GM12872 (cell line): ENCODE measurements at regions not wholly inside any gene's neighbourhood (a gene's known extent, or its start where the extent isn't known, plus 50 kb on each side); places are given as distances from the start of the nearest gene placed in this dataset.

ENCODE experiments used
- TF ChIP-seq, protein P1 (sequence below): IDR thresholded peaks from 3 replicates; pipeline ENCODE4 v1.5.1; 2011; ENCODE audit warnings: low read depth, mild to moderate bottlenecking, low read length, moderate library complexity; ENCODE audit not compliant: insufficient read depth

DNA sequence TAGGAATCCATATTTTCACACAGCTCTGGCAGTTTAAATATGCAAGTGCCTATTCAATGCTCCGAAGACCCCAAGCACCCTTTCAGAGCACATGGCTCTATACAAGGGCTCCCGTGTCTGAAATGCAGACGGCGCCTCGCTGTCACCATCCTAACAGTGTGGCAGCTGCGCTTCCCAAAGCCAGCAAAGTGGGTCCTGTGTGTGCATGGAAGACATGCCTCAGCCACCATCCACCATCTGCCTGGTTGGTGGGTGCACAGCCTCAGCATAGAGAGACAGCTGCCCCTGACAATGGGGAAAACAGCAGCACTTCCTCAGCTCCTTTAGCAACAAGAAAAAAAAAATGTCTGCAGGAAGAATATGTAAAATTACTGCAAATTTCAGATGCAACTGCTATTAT, 218.1 kb downstream of the SP3 start:
- TF ChIP-seq, protein P1, sequence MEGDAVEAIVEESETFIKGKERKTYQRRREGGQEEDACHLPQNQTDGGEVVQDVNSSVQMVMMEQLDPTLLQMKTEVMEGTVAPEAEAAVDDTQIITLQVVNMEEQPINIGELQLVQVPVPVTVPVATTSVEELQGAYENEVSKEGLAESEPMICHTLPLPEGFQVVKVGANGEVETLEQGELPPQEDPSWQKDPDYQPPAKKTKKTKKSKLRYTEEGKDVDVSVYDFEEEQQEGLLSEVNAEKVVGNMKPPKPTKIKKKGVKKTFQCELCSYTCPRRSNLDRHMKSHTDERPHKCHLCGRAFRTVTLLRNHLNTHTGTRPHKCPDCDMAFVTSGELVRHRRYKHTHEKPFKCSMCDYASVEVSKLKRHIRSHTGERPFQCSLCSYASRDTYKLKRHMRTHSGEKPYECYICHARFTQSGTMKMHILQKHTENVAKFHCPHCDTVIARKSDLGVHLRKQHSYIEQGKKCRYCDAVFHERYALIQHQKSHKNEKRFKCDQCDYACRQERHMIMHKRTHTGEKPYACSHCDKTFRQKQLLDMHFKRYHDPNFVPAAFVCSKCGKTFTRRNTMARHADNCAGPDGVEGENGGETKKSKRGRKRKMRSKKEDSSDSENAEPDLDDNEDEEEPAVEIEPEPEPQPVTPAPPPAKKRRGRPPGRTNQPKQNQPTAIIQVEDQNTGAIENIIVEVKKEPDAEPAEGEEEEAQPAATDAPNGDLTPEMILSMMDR, result no peak

GRCh38 chr2:173749315-173749714, 215.9 kb downstream of the SP3 start:
- TF ChIP-seq, protein P1, result no peak

GRCh38 chr2:173750353-173750801, 214.8 kb downstream of the SP3 start:
- TF ChIP-seq, protein P1, result no peak

GRCh38 chr2:173750831-173751230, 214.3 kb downstream of the SP3 start:
- TF ChIP-seq, protein P1, result no peak

DNA sequence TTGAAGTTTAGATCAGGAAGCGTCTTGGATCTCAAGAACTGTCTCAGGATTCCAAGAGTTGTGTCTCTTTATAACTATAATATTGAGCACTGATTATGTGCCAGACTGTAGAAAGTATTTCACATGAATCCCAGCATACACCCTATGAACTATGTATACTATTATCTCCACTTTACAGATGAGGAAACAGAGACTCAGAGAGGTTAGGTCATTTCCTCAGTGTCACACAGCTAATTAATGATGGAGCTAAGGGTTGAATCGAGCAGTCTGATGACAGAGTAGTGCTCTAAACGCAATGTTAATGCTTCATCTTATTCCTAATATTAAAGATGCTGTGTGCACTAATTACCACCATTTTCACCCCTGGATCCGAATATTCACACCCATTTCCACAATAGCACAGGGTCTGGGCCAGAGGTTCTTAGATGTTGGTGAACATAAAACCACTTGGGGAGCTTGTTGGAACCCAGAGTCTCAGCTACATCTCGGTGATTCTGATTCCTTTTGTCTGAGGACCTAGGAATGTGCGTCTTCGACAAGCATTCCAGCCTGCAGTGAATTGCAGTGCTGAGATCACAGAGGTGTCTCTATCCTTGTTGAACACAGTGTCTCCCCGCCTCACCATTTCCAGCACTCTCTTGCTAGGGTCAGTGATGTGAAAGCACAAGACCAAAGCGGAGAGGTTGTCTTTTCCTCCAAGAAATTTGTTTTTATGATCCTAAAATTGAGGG, 213.8 kb downstream of the SP3 start:
- TF ChIP-seq, protein P1, result no peak

- TF ChIP-seq, protein P1, result peak; percentile 38; the same call in 2 of the 3 replicates
Observed at GRCh38 chr2:173752152-173752551, 213.0 kb downstream of the SP3 start.

GRCh38 chr2:173753441-173753840, 211.7 kb downstream of the SP3 start:
- TF ChIP-seq, protein P1, result no peak
